ENCODE measurements at regions not wholly inside any gene's neighbourhood (a gene's known extent, or its start where the extent isn't known, plus 50 kb on each side); places are given as distances from the start of the nearest gene placed in this dataset.

GRCh38 chr9:107612136-107612535, 122.6 kb upstream of the KLF4 start:
- no peaks in the 10 kb centered on the region; the same call in 1 of the 2 replicates for H3K9me3 ChIP-seq (ENCODE audit: insufficient read depth, low read depth, low read length)
- no peaks in the 10 kb centered on the region for H3K9me2 ChIP-seq (replicated peaks; ENCODE audit: low read depth, low read length)
- H3K4me2 ChIP-seq (ENCODE audit: low read depth, low read length, poor library complexity, severe bottlenecking), result no peak overlapping the region
- H3K4me1 ChIP-seq (ENCODE audit: insufficient read depth, low read length, poor library complexity, severe bottlenecking), result no peaks in the 10 kb centered on the region
- no peaks in the 10 kb centered on the region for H4K20me1 ChIP-seq (ENCODE audit: insufficient read depth, low read length, poor library complexity, severe bottlenecking)
- H3K4me3 ChIP-seq (ENCODE audit: low read length, poor library complexity, severe bottlenecking), result no peak overlapping the region
- H3F3A ChIP-seq (ENCODE audit: low read depth), result no peaks in the 10 kb centered on the region
- no peaks in the 10 kb centered on the region for H3K27me3 ChIP-seq (ENCODE audit: insufficient read depth, low read length, poor library complexity, severe bottlenecking)
- H3K36me3 ChIP-seq (ENCODE audit: insufficient read depth, low read length), result no peaks in the 10 kb centered on the region
- TF ChIP-seq CTCF (conservative IDR thresholded peaks at IDR 0.05; ENCODE audit: low read length) (no peak), EZH2phosphoT487 (IDR thresholded peaks at IDR 0.05; ENCODE audit: borderline replicate concordance) (no peak)
- no peak overlapping the region for H3K9ac ChIP-seq (ENCODE audit: low read depth, low read length, poor library complexity, severe bottlenecking)
- no peaks in the 10 kb centered on the region for H3K79me2 ChIP-seq (ENCODE audit: insufficient read depth, low read length)
- H2AFZ ChIP-seq (ENCODE audit: low read length), result no peak overlapping the region

- H3K4me3 ChIP-seq (ENCODE audit: low read length, poor library complexity, severe bottlenecking), result no peak overlapping the region
- TF ChIP-seq CTCF (conservative IDR thresholded peaks at IDR 0.05; ENCODE audit: low read length) (no peak), EZH2phosphoT487 (IDR thresholded peaks at IDR 0.05; ENCODE audit: borderline replicate concordance) (no peak)
- H3K36me3 ChIP-seq (ENCODE audit: insufficient read depth, low read length), result no peaks in the 10 kb centered on the region
- no peaks in the 10 kb centered on the region for H3K9me2 ChIP-seq (replicated peaks; ENCODE audit: low read depth, low read length)
- H3K27me3 ChIP-seq (ENCODE audit: insufficient read depth, low read length, poor library complexity, severe bottlenecking), result no peaks in the 10 kb centered on the region
- H4K20me1 ChIP-seq (ENCODE audit: insufficient read depth, low read length, poor library complexity, severe bottlenecking), result no peaks in the 10 kb centered on the region
- no peaks in the 10 kb centered on the region for H3K79me2 ChIP-seq (ENCODE audit: insufficient read depth, low read length)
- H3F3A ChIP-seq (ENCODE audit: low read depth), result no peaks in the 10 kb centered on the region
- H3K4me2 ChIP-seq (ENCODE audit: low read depth, low read length, poor library complexity, severe bottlenecking), result no peak overlapping the region
- H3K4me1 ChIP-seq (ENCODE audit: insufficient read depth, low read length, poor library complexity, severe bottlenecking), result no peaks in the 10 kb centered on the region
- H3K9me3 ChIP-seq (ENCODE audit: insufficient read depth, low read depth, low read length), result no peaks in the 10 kb centered on the region; the same call in 1 of the 2 replicates
- H3K9ac ChIP-seq (ENCODE audit: low read depth, low read length, poor library complexity, severe bottlenecking), result no peak overlapping the region
- H2AFZ ChIP-seq (ENCODE audit: low read length), result no peak overlapping the region
Observed at GRCh38 chr9:107609547-107609946, 120.0 kb upstream of the KLF4 start.

- no peak for TF ChIP-seq EZH2phosphoT487 (IDR thresholded peaks at IDR 0.05; ENCODE audit: borderline replicate concordance)
- no peak for TF ChIP-seq CTCF (conservative IDR thresholded peaks at IDR 0.05; ENCODE audit: low read length)
- Histone ChIP-seq H3K9me3 (ENCODE audit: insufficient read depth, low read depth, low read length) (no peaks in the 10 kb centered on the region; the same call in 1 of the 2 replicates), H3K4me1 (ENCODE audit: insufficient read depth, low read length, poor library complexity, severe bottlenecking) (no peaks in the 10 kb centered on the region), H2AFZ (ENCODE audit: low read length) (no peak overlapping the region), H3F3A (ENCODE audit: low read depth) (no peaks in the 10 kb centered on the region), H3K27me3 (ENCODE audit: insufficient read depth, low read length, poor library complexity, severe bottlenecking) (no peaks in the 10 kb centered on the region), H4K20me1 (ENCODE audit: insufficient read depth, low read length, poor library complexity, severe bottlenecking) (no peaks in the 10 kb centered on the region), H3K4me2 (ENCODE audit: low read depth, low read length, poor library complexity, severe bottlenecking) (no peak overlapping the region), H3K79me2 (ENCODE audit: insufficient read depth, low read length) (no peaks in the 10 kb centered on the region), H3K4me3 (ENCODE audit: low read length, poor library complexity, severe bottlenecking) (no peak overlapping the region), H3K36me3 (ENCODE audit: insufficient read depth, low read length) (no peaks in the 10 kb centered on the region), H3K9ac (ENCODE audit: low read depth, low read length, poor library complexity, severe bottlenecking) (no peak overlapping the region), H3K9me2 (replicated peaks; ENCODE audit: low read depth, low read length) (no peaks in the 10 kb centered on the region)
Observed at GRCh38 chr9:107606149-107606790, 116.7 kb upstream of the KLF4 start.

Measured in Loucy (cell line).